ENCODE measurements at regions not wholly inside any gene's neighbourhood (a gene's known extent, or its start where the extent isn't known, plus 50 kb on each side); places are given as distances from the start of the nearest gene placed in this dataset.

DNA sequence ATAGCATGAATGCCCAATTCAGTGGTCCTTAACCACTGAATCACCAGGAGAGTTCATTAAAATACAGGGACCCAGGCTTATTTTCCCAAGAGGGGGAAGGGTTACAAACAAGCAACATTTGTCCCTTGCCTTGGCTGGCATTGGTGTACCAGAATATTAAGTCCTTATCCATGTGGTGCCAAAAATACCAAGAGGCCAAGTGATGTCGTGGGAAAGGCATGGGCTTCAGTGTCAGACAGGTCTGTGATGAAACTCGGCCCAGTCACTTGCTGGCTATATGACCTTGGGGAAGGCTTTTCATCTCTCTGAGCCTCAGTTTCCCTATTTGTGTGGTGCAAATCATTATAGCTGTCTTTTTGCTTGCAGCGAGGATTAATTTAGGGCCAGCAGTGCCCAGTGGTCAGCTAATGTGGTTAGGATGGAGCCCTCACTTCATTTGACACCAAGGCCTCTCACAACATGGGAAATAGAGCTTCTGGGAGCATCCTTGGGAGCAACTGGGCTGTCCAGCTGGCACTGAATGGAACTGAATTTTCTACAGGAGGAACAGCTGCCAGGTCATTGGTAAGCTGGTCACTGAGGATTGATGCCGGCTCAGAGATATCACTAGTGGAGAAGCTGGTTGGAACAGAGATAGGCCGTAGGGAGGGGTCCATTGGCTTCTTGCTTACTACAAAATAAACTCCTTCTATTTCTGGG, 77.2 kb upstream of the PPP2R5A start:
- no peaks in the 10 kb centered on the region for H3K36me3 ChIP-seq (replicated peaks in 1 of 2; ENCODE audit: control insufficient read depth in 2 of 2, insufficient read depth in 2 of 2, low read length in 2 of 2)
- H3K4me2 ChIP-seq (ENCODE audit: insufficient read depth, low read length, poor library complexity, severe bottlenecking) = no peak overlapping the region
- peaks cover 2 to 3% of the 10 kb centered on the region in 2 donors for H3K4me1 ChIP-seq (ENCODE audit: control insufficient read depth in 2 of 2, insufficient read depth in 1 of 2, low read depth in 1 of 2, low read length in 2 of 2)
- no peak overlapping the region for H3K9ac ChIP-seq (ENCODE audit: low read depth, low read length, poor library complexity)
- no peaks in the 10 kb centered on the region for H3K9me3 ChIP-seq (replicated peaks in 1 of 2; ENCODE audit: control insufficient read depth in 2 of 2, insufficient read depth in 1 of 2, low read depth in 1 of 2, low read length in 2 of 2)
- no peak overlapping the region for H3K14ac ChIP-seq (ENCODE audit: low read length)
- H3K23ac ChIP-seq (ENCODE audit: low read depth, low read length, poor library complexity) = no peak overlapping the region
- no peak overlapping the region for H2AFZ ChIP-seq (ENCODE audit: low read length)
- no peak overlapping the region for H4K91ac ChIP-seq (ENCODE audit: low read depth, low read length, poor library complexity)
- no peak overlapping the region for H3K4ac ChIP-seq (ENCODE audit: low read length)
- no peak overlapping the region for H2BK12ac ChIP-seq (ENCODE audit: low read length)
- no CpG with 5 or more reads among the region's 5 CpGs for WGBS, 2 donors (ENCODE audit: extremely low coverage in 2 of 2, insufficient read length in 2 of 2, insufficient replicate concordance in 1 of 2)
- H2BK5ac ChIP-seq (ENCODE audit: low read length) = no peak overlapping the region
- no peak overlapping the region for H4K8ac ChIP-seq (ENCODE audit: low read depth, low read length)
- no peak overlapping the region for H3K27ac ChIP-seq (replicated peaks; ENCODE audit: low read length)
- DNase-seq (ENCODE audit: low spot score) = no peak
- no peak overlapping the region for H3K4me3 ChIP-seq (ENCODE audit: low read length in 2 of 2)
- no peak overlapping the region for H2AK5ac ChIP-seq (ENCODE audit: low read depth, low read length)
- no peaks in the 10 kb centered on the region for H3K27me3 ChIP-seq (ENCODE audit: control insufficient read depth in 3 of 3, insufficient read depth in 3 of 3, low read depth in 1 of 3, low read length in 3 of 3)
- no peaks in the 10 kb centered on the region for H3K79me1 ChIP-seq (ENCODE audit: low read depth, low read length)
- H3K18ac ChIP-seq (ENCODE audit: low read length) = no peak overlapping the region
- H2BK120ac ChIP-seq (ENCODE audit: low read depth, low read length) = no peak overlapping the region
- no peak overlapping the region for H2BK15ac ChIP-seq (ENCODE audit: low read length)

DNA sequence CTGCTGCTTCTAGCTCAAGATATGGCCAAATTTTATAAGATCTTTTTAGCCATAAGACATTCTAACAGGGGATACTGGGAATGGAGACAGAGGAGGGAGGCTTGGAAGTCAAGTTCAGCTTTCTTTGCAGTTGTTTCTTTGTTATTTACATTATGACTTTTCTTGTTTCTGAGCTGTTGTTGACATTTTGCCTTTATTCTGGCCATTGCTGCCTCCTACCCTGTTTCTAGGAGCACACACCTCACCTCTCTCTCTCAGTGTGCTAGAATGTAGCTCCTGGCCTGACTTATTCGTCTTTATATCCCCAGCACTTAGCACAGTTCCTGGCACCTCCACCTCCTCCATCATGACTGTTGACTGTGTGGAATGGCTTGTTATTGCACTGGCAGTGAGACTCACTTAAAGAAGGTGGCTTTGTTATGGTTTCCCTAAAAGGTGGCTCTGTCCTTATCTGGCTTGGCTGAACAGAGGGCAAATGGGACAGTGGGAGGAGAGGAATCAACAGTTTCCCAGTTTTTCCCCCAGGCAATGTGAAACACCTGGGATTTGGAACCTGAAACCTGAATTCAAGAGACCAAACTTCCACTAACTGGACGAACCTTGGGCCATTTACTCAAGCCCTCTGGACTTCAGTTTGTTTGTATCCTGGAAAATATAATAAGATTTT, 76.1 kb upstream of the PPP2R5A start:
- Histone ChIP-seq H3K9ac (ENCODE audit: low read depth, low read length, poor library complexity) (no peak overlapping the region), H3K9me3 (replicated peaks in 1 of 2; ENCODE audit: control insufficient read depth in 2 of 2, insufficient read depth in 1 of 2, low read depth in 1 of 2, low read length in 2 of 2) (no peaks in the 10 kb centered on the region), H3K36me3 (replicated peaks in 1 of 2; ENCODE audit: control insufficient read depth in 2 of 2, insufficient read depth in 2 of 2, low read length in 2 of 2) (no peaks in the 10 kb centered on the region), H2BK120ac (ENCODE audit: low read depth, low read length) (no peak overlapping the region), H3K4me1 (ENCODE audit: control insufficient read depth in 2 of 2, insufficient read depth in 1 of 2, low read depth in 1 of 2, low read length in 2 of 2) (peaks cover 2 to 3% of the 10 kb centered on the region in 2 donors), H2BK12ac (ENCODE audit: low read length) (no peak overlapping the region), H2BK5ac (ENCODE audit: low read length) (no peak overlapping the region), H3K4ac (ENCODE audit: low read length) (no peak overlapping the region), H2AFZ (ENCODE audit: low read length) (no peak overlapping the region), H3K18ac (ENCODE audit: low read length) (no peak overlapping the region), H3K14ac (ENCODE audit: low read length) (no peak overlapping the region), H3K4me2 (ENCODE audit: insufficient read depth, low read length, poor library complexity, severe bottlenecking) (no peak overlapping the region), H3K79me1 (ENCODE audit: low read depth, low read length) (no peaks in the 10 kb centered on the region), H3K4me3 (ENCODE audit: low read length in 2 of 2) (no peak overlapping the region), H3K27me3 (ENCODE audit: control insufficient read depth in 3 of 3, insufficient read depth in 3 of 3, low read depth in 1 of 3, low read length in 3 of 3) (no peaks in the 10 kb centered on the region), H4K8ac (ENCODE audit: low read depth, low read length) (no peak overlapping the region), H2AK5ac (ENCODE audit: low read depth, low read length) (no peak overlapping the region), H2BK15ac (ENCODE audit: low read length) (no peak overlapping the region), H3K23ac (ENCODE audit: low read depth, low read length, poor library complexity) (no peak overlapping the region), H4K91ac (ENCODE audit: low read depth, low read length, poor library complexity) (no peak overlapping the region), H3K27ac (replicated peaks; ENCODE audit: low read length) (no peak overlapping the region)
- no CpG with 5 or more reads among the region's 2 CpGs for WGBS, 2 donors (ENCODE audit: extremely low coverage in 2 of 2, insufficient read length in 2 of 2, insufficient replicate concordance in 1 of 2)
- DNase-seq (ENCODE audit: low spot score) = no peak

DNA sequence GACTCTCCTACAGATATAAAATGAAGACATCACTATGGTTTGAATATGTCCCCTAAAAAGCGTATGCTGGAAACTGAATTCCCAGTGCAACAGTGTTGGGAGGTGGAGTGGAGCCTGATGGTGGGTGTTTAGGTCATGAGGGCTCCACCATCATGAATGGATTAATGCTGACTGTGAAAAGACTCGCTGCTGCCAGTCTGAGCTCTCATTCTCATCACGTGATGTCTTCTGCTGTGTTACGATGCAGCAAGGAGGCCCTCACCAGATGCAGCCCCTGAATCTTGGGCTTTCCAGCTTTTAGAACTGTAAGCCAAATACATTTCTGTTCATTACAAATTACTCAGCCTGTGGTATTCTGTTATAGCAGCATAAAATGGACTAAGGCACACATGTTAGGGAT, 73.8 kb upstream of the PPP2R5A start:
- no peaks in the 10 kb centered on the region for H3K27me3 ChIP-seq (ENCODE audit: control insufficient read depth in 3 of 3, insufficient read depth in 3 of 3, low read depth in 1 of 3, low read length in 3 of 3)
- no CpG with 5 or more reads among the region's 4 CpGs for whole genome bisulfite sequencing, 2 donors (ENCODE audit: extremely low coverage in 2 of 2, insufficient read length in 2 of 2, insufficient replicate concordance in 1 of 2)

DNA sequence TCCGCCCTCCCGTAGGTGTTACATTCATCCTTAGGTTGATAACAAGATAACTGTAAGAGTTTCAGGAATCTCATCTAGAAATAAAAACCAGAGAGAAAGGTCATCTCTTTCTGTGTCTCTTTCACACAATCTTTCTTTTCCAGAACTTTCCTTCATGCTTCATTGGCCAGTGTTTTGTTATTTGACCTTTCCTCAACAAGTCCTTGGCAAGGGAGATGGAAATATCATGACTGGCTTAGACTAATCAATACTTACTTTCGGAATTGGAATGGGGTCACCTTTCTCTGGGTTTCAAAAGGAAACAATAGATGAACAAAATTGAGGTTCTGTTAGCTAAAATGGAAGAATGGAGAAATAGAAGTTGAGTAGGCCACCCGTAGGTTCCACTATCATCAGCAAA, 72.9 kb upstream of the PPP2R5A start:
- Histone ChIP-seq H3K4ac (ENCODE audit: low read length) (no peak overlapping the region), H3K4me2 (ENCODE audit: insufficient read depth, low read length, poor library complexity, severe bottlenecking) (no peak overlapping the region), H3K36me3 (replicated peaks in 1 of 2; ENCODE audit: control insufficient read depth in 2 of 2, insufficient read depth in 2 of 2, low read length in 2 of 2) (no peaks in the 10 kb centered on the region), H3K9ac (ENCODE audit: low read depth, low read length, poor library complexity) (no peak overlapping the region), H3K27ac (replicated peaks; ENCODE audit: low read length) (no peak overlapping the region), H3K4me3 (ENCODE audit: low read length in 2 of 2) (no peak overlapping the region), H4K91ac (ENCODE audit: low read depth, low read length, poor library complexity) (no peak overlapping the region), H2BK5ac (ENCODE audit: low read length) (no peak overlapping the region), H2BK12ac (ENCODE audit: low read length) (no peak overlapping the region), H2AFZ (ENCODE audit: low read length) (no peak overlapping the region), H3K18ac (ENCODE audit: low read length) (no peak overlapping the region), H4K8ac (ENCODE audit: low read depth, low read length) (no peak overlapping the region), H3K4me1 (ENCODE audit: control insufficient read depth in 2 of 2, insufficient read depth in 1 of 2, low read depth in 1 of 2, low read length in 2 of 2) (peaks cover 0 to 3% of the 10 kb centered on the region in 2 donors), H3K23ac (ENCODE audit: low read depth, low read length, poor library complexity) (no peak overlapping the region), H3K79me1 (ENCODE audit: low read depth, low read length) (no peaks in the 10 kb centered on the region), H3K9me3 (replicated peaks in 1 of 2; ENCODE audit: control insufficient read depth in 2 of 2, insufficient read depth in 1 of 2, low read depth in 1 of 2, low read length in 2 of 2) (no peaks in the 10 kb centered on the region), H3K27me3 (ENCODE audit: control insufficient read depth in 3 of 3, insufficient read depth in 3 of 3, low read depth in 1 of 3, low read length in 3 of 3) (no peaks in the 10 kb centered on the region), H2AK5ac (ENCODE audit: low read depth, low read length) (no peak overlapping the region), H3K14ac (ENCODE audit: low read length) (no peak overlapping the region), H2BK120ac (ENCODE audit: low read depth, low read length) (no peak overlapping the region), H2BK15ac (ENCODE audit: low read length) (no peak overlapping the region)
- DNase-seq (ENCODE audit: low spot score) = no peak
- no CpG with 5 or more reads among the region's 4 CpGs for WGBS, 2 donors (ENCODE audit: extremely low coverage in 2 of 2, insufficient read length in 2 of 2, insufficient replicate concordance in 1 of 2)

More for the DNA sequence above, 73.8 kb upstream of the PPP2R5A start:
- H3K14ac ChIP-seq (ENCODE audit: low read length) = no peak overlapping the region
- H3K79me1 ChIP-seq (ENCODE audit: low read depth, low read length) = no peaks in the 10 kb centered on the region
- no peak overlapping the region for H2BK5ac ChIP-seq (ENCODE audit: low read length)
- no peak overlapping the region for H3K23ac ChIP-seq (ENCODE audit: low read depth, low read length, poor library complexity)
- no peak overlapping the region for H4K91ac ChIP-seq (ENCODE audit: low read depth, low read length, poor library complexity)
- H4K8ac ChIP-seq (ENCODE audit: low read depth, low read length) = no peak overlapping the region
- H3K4ac ChIP-seq (ENCODE audit: low read length) = no peak overlapping the region
- no peak overlapping the region for H2AK5ac ChIP-seq (ENCODE audit: low read depth, low read length)
- H3K9ac ChIP-seq (ENCODE audit: low read depth, low read length, poor library complexity) = no peak overlapping the region
- no peak overlapping the region for H2AFZ ChIP-seq (ENCODE audit: low read length)
- H3K9me3 ChIP-seq (replicated peaks in 1 of 2; ENCODE audit: control insufficient read depth in 2 of 2, insufficient read depth in 1 of 2, low read depth in 1 of 2, low read length in 2 of 2) = no peaks in the 10 kb centered on the region
- H3K4me1 ChIP-seq (ENCODE audit: control insufficient read depth in 2 of 2, insufficient read depth in 1 of 2, low read depth in 1 of 2, low read length in 2 of 2) = peaks cover 0 to 3% of the 10 kb centered on the region in 2 donors
- H3K18ac ChIP-seq (ENCODE audit: low read length) = no peak overlapping the region
- H3K36me3 ChIP-seq (replicated peaks in 1 of 2; ENCODE audit: control insufficient read depth in 2 of 2, insufficient read depth in 2 of 2, low read length in 2 of 2) = no peaks in the 10 kb centered on the region
- no peak overlapping the region for H2BK12ac ChIP-seq (ENCODE audit: low read length)
- DNase-seq (ENCODE audit: low spot score) = no peak
- H3K27ac ChIP-seq (replicated peaks; ENCODE audit: low read length) = no peak overlapping the region
- H3K4me2 ChIP-seq (ENCODE audit: insufficient read depth, low read length, poor library complexity, severe bottlenecking) = no peak overlapping the region
- no peak overlapping the region for H2BK15ac ChIP-seq (ENCODE audit: low read length)
- no peak overlapping the region for H2BK120ac ChIP-seq (ENCODE audit: low read depth, low read length)
- H3K4me3 ChIP-seq (ENCODE audit: low read length in 2 of 2) = no peak overlapping the region

All from neuronal stem cell (in vitro differentiated cells).